CD14-positive monocyte (primary cell): ENCODE measurements at regions not wholly inside any gene's neighbourhood (a gene's known extent, or its start where the extent isn't known, plus 50 kb on each side); places are given as distances from the start of the nearest gene placed in this dataset.

Experiments used
- DNase-seq, 3 donors: peaks; one replicate each; pipeline ENCODE4 v3.0.0-alpha.2; 2011 to 2022
- H2AFZ ChIP-seq: 2 replicates; pipeline ENCODE4 v1.6.0; 2012; ENCODE audit warnings: mild to moderate bottlenecking, low read depth, low read length, inconsistent platforms; ENCODE audit not compliant: insufficient read depth, poor library complexity, severe bottlenecking
- H3K27ac ChIP-seq, 2 donors: 1 replicate in 1 of 2; 2 replicates in 1 of 2; pipeline ENCODE4 v1.5.1; 2012 to 2013; ENCODE audit warnings: low read length in 2 of 2, control low read depth in 1 of 2, inconsistent platforms in 1 of 2, low read depth in 1 of 2, mild to moderate bottlenecking in 1 of 2
- H3K27me3 ChIP-seq, 2 donors: one replicate each; pipeline versions ENCODE4 v1.6.0 to v1.6.1; 2011 to 2013; ENCODE audit warnings: low read length in 2 of 2; ENCODE audit not compliant: control insufficient read depth in 2 of 2, insufficient read depth in 2 of 2
- H3K36me3 ChIP-seq, 2 donors: replicated peaks in 1 of 2; 1 replicate in 1 of 2; 2 replicates in 1 of 2; pipeline versions ENCODE4 v1.5.1 to v1.6.1; 2012 to 2013; ENCODE audit warnings: low read length in 2 of 2, control low read depth in 1 of 2, inconsistent platforms in 1 of 2, mild to moderate bottlenecking in 1 of 2; ENCODE audit not compliant: insufficient read depth in 2 of 2, control insufficient read depth in 1 of 2
- H3K4me1 ChIP-seq, 2 donors: 1 replicate in 1 of 2; 2 replicates in 1 of 2; pipeline versions ENCODE4 v1.5.1 to v1.6.1; 2012 to 2013; ENCODE audit warnings: low read length in 2 of 2, control low read depth in 1 of 2, inconsistent platforms in 1 of 2, mild to moderate bottlenecking in 1 of 2, moderate library complexity in 1 of 2; ENCODE audit not compliant: insufficient read depth in 2 of 2, control insufficient read depth in 1 of 2
- H3K4me2 ChIP-seq: replicated peaks from 2 replicates; pipeline ENCODE3; 2012; ENCODE audit warnings: low read length, moderate library complexity, mild to moderate bottlenecking; ENCODE audit not compliant: poor library complexity, severe bottlenecking; ENCODE audit errors: extremely low read depth
- H3K4me3 ChIP-seq, 3 experiments: fragments of 200-600 bp in 1 of 3; sonication (generic) in 1 of 3; replicated peaks in 1 of 3; 1 replicate in 2 of 3; 2 replicates in 1 of 3; pipeline ENCODE4 v1.5.1; 2011 to 2013; ENCODE audit warnings: low read length in 3 of 3, mild to moderate bottlenecking in 3 of 3, control low read depth in 2 of 3, low read depth in 2 of 3, inconsistent platforms in 1 of 3, moderate library complexity in 1 of 3
- H3K79me2 ChIP-seq: 2 replicates; pipeline ENCODE4 v1.6.0; 2012; ENCODE audit warnings: mild to moderate bottlenecking, control low read depth, inconsistent platforms, low read length, moderate library complexity; ENCODE audit not compliant: insufficient read depth
- H3K9ac ChIP-seq: 2 replicates; pipeline ENCODE4 v1.6.0; 2017; ENCODE audit warnings: low read length, mild to moderate bottlenecking; ENCODE audit not compliant: insufficient read depth, poor library complexity, severe bottlenecking
- H3K9me3 ChIP-seq, 2 donors: replicated peaks in 1 of 2; 1 replicate in 1 of 2; 2 replicates in 1 of 2; pipeline versions ENCODE4 v1.5.1 to v1.6.1; 2012 to 2013; ENCODE audit warnings: low read length in 2 of 2, control low read depth in 1 of 2; ENCODE audit not compliant: control insufficient read depth in 1 of 2, insufficient read depth in 1 of 2
- H4K20me1 ChIP-seq: 2 replicates; pipeline ENCODE4 v1.6.0; 2012; ENCODE audit warnings: mild to moderate bottlenecking, low read length, control low read depth, moderate library complexity; ENCODE audit not compliant: insufficient read depth
- H3K27ac Mint-ChIP-seq, 7 donors: one replicate each; pipeline ENCODE4 v1.8.0; 2020; ENCODE audit warnings: mild to moderate bottlenecking in 7 of 7, mixed read lengths in 7 of 7, moderate library complexity in 6 of 7, inconsistent platforms in 2 of 7
- H3K27me3 Mint-ChIP-seq, 3 donors: one replicate each; pipeline ENCODE4 v1.8.0; 2021 to 2022; ENCODE audit warnings: low read depth in 3 of 3, mild to moderate bottlenecking in 3 of 3, mixed read lengths in 3 of 3, moderate library complexity in 3 of 3, inconsistent platforms in 1 of 3
- H3K36me3 Mint-ChIP-seq, 2 donors: one replicate each; pipeline ENCODE4 v1.8.0; 2020; ENCODE audit warnings: mixed read lengths in 2 of 2, inconsistent platforms in 1 of 2, mild to moderate bottlenecking in 1 of 2
- H3K4me1 Mint-ChIP-seq: one replicate; pipeline ENCODE4 v1.8.0; 2020; ENCODE audit warnings: mild to moderate bottlenecking, mixed read lengths
- H3K4me3 Mint-ChIP-seq, 2 donors: one replicate each; pipeline ENCODE4 v1.8.0; 2020; ENCODE audit warnings: mild to moderate bottlenecking in 2 of 2, mixed read lengths in 2 of 2, moderate library complexity in 1 of 2
- H3K9me3 Mint-ChIP-seq, 7 donors: one replicate each; pipeline ENCODE4 v1.8.0; 2020 to 2022; ENCODE audit warnings: mixed read lengths in 7 of 7, mild to moderate bottlenecking in 6 of 7, moderate library complexity in 6 of 7, inconsistent platforms in 2 of 7
- WGBS: methylation state at CpG from one replicate; pipeline ENCODE4 v1.1.5; 2013; ENCODE audit warnings: missing lambda C conversion rate; ENCODE audit not compliant: insufficient coverage; 5-methylcytosine and 5-hydroxymethylcytosine counted together
- intact Hi-C, 2 donors: fragments of 100-400 bp; cut with micrococcal nuclease; formaldehyde crosslinking; loops; one replicate each; pipeline versions ENCODE4 v1.15.0 to v1.15.1; 2023
- TF ChIP-seq, protein P1 (sequence below): fragments of 200-600 bp; IDR thresholded peaks from one replicate; pipeline ENCODE4 v1.8.0; 2022; ENCODE audit warnings: antibody characterized with exemption, mild to moderate bottlenecking

DNA sequence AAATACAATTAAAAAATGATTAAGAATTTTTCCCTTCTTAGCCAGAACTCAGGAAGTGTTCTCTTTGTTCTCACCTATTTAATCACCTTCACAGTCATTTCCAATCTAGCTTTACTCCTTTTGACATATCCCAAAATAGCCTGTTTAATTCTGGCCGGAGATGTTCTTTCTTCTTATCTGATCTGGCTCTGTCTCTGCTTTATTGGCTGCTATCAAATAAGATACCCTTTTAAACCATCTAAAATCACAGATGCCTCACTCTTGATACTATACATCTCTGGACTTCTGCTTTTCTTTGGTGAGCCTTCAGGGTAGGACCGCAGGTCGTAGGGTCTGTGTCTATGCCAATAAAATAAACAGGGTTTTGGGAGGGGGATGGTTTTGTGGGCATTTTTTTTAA, 319.2 kb upstream of the SEMA6D start:
- H3K36me3 Mint-ChIP-seq, result no peaks in the 10 kb centered on the region
- no peak for DNase-seq
- TF ChIP-seq, protein P1, sequence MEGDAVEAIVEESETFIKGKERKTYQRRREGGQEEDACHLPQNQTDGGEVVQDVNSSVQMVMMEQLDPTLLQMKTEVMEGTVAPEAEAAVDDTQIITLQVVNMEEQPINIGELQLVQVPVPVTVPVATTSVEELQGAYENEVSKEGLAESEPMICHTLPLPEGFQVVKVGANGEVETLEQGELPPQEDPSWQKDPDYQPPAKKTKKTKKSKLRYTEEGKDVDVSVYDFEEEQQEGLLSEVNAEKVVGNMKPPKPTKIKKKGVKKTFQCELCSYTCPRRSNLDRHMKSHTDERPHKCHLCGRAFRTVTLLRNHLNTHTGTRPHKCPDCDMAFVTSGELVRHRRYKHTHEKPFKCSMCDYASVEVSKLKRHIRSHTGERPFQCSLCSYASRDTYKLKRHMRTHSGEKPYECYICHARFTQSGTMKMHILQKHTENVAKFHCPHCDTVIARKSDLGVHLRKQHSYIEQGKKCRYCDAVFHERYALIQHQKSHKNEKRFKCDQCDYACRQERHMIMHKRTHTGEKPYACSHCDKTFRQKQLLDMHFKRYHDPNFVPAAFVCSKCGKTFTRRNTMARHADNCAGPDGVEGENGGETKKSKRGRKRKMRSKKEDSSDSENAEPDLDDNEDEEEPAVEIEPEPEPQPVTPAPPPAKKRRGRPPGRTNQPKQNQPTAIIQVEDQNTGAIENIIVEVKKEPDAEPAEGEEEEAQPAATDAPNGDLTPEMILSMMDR, result no peak
- no peak overlapping the region for H3K9ac ChIP-seq
- H3K27ac ChIP-seq, result no peak overlapping the region
- no peak overlapping the region for H3K27ac Mint-ChIP-seq
- intact Hi-C loops, result no loop called here
- no peaks in the 10 kb centered on the region for H3K36me3 ChIP-seq
- no peaks in the 10 kb centered on the region for H4K20me1 ChIP-seq
- peaks cover 0 to 7% of the 10 kb centered on the region in 2 donors for H3K4me1 ChIP-seq
- H3K4me2 ChIP-seq, result no peak overlapping the region
- H3K79me2 ChIP-seq, result no peaks in the 10 kb centered on the region
- H3K4me3 Mint-ChIP-seq, result no peak overlapping the region
- peaks cover 0 to 4% (median 0%) of the 10 kb centered on the region in 7 donors for H3K9me3 Mint-ChIP-seq
- H3K9me3 ChIP-seq, result no peaks in the 10 kb centered on the region
- peaks cover 0 to 2% (median 0%) of the 10 kb centered on the region in 3 donors for H3K27me3 Mint-ChIP-seq
- no peaks in the 10 kb centered on the region for H3K27me3 ChIP-seq
- H3K4me1 Mint-ChIP-seq, result no peaks in the 10 kb centered on the region
- WGBS, result 67% methylated on average over 1 of the region's 3 CpGs
- H3K4me3 ChIP-seq, result no peak overlapping the region
- no peak overlapping the region for H2AFZ ChIP-seq

DNA sequence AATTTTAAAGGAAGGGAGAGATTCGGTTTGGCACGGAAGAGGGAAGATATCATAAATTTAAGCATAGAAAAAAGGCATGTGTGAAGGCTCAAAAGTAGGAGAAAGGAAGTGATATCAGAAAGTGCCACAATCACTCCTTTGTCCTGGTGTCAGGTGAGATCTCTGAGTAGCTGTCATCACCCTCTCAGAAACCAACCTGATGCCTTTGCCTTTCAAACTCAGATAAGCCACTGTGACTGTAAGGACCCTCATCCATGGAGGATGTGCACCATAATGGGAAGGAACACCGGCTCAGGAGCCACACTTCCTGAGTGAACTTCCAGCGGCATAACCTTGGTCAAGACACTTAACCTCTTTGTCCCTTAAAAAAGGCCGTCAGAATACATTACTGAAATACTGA, 318.7 kb upstream of the SEMA6D start:
- DNase-seq, result no peak
- Histone ChIP-seq H3K27me3 (no peaks in the 10 kb centered on the region), H2AFZ (no peak overlapping the region), H4K20me1 (no peaks in the 10 kb centered on the region), H3K9ac (no peak overlapping the region), H3K4me1 (peaks cover 0 to 7% of the 10 kb centered on the region in 2 donors), H3K79me2 (no peaks in the 10 kb centered on the region), H3K36me3 (no peaks in the 10 kb centered on the region), H3K9me3 (no peaks in the 10 kb centered on the region), H3K4me2 (no peak overlapping the region), H3K27ac (no peak overlapping the region), H3K4me3 (no peak overlapping the region)
- H3K27me3 Mint-ChIP-seq, result peaks cover 0 to 2% (median 1%) of the 10 kb centered on the region in 3 donors
- peaks cover 0 to 4% (median 0%) of the 10 kb centered on the region in 7 donors for H3K9me3 Mint-ChIP-seq
- H3K4me3 Mint-ChIP-seq, result no peak overlapping the region
- 100% methylated on average over 1 of the region's 5 CpGs for WGBS
- H3K27ac Mint-ChIP-seq, result no peak overlapping the region
- intact Hi-C loops, result no loop called here
- H3K4me1 Mint-ChIP-seq, result no peaks in the 10 kb centered on the region
- TF ChIP-seq, protein P1, result no peak
- no peaks in the 10 kb centered on the region for H3K36me3 Mint-ChIP-seq
